SH-SY5Y (cell line): ENCODE measurements at regions not wholly inside any gene's neighbourhood (a gene's known extent, or its start where the extent isn't known, plus 50 kb on each side); places are given as distances from the start of the nearest gene placed in this dataset.

Experiments used
- GATA2 ChIP-seq: IDR thresholded peaks from 2 replicates; pipeline ENCODE4 v1.6.1; 2011; ENCODE audit warnings: mild to moderate bottlenecking, low read depth, low read length
- GATA3 ChIP-seq: IDR thresholded peaks from 2 replicates; pipeline ENCODE4 v1.6.1; 2011; ENCODE audit warnings: low read depth, mild to moderate bottlenecking, low read length, moderate library complexity

- TF ChIP-seq GATA2 (no peak), GATA3 (no peak)
These were observed 243.0 kb upstream of the MYOCD start for GRCh38 chr17:12422651-12423050.
